ENCODE measurements at regions not wholly inside any gene's neighbourhood (a gene's known extent, or its start where the extent isn't known, plus 50 kb on each side); places are given as distances from the start of the nearest gene placed in this dataset.
A peak's percentile ranks its signal among the peaks of the same experiment; 100 is the strongest.

- no peak overlapping the region for H2BK12ac ChIP-seq (ENCODE audit: insufficient read length, low read depth, low read length)
- no peak overlapping the region for H2BK120ac ChIP-seq (ENCODE audit: low read depth, low read length, poor library complexity, severe bottlenecking)
- no peaks in the 10 kb centered on the region for H3K36me3 Mint-ChIP-seq (ENCODE audit: insufficient read depth in 1 of 3, low read depth in 3 of 3)
- H3K56ac ChIP-seq (ENCODE audit: insufficient read length, low read depth, low read length), result no peak overlapping the region
- H3K23me2 ChIP-seq (ENCODE audit: insufficient read length, low read depth, low read length, poor library complexity, severe bottlenecking), result no peaks in the 10 kb centered on the region
- no peak overlapping the region for H4K91ac ChIP-seq (ENCODE audit: insufficient read length, low read depth, low read length)
- no peak overlapping the region for H3K4me2 ChIP-seq (ENCODE audit: insufficient read depth, insufficient read length, low read length)
- H3K14ac ChIP-seq (ENCODE audit: insufficient read depth, low read length), result no peak overlapping the region; the same call in 1 of the 2 replicates
- H3K23ac ChIP-seq (ENCODE audit: insufficient read length, low read depth, low read length), result no peak overlapping the region
- H3K9me3 Mint-ChIP-seq, result no peaks in the 10 kb centered on the region; a peak in 2 of 5 replicates
- peaks cover 7 to 8% of the 10 kb centered on the region in 2 experiments for H3K4me1 Mint-ChIP-seq
- H4K20me1 ChIP-seq (ENCODE audit: control insufficient read depth, insufficient read depth, insufficient read length), result no peaks in the 10 kb centered on the region
- no peaks in the 10 kb centered on the region; the same call in 1 of the 2 replicates for H3K27me3 ChIP-seq (ENCODE audit: insufficient read depth, low read length)
- no peak overlapping the region for H4K5ac ChIP-seq (ENCODE audit: insufficient read length, low read depth, low read length)
- H3K4me3 Mint-ChIP-seq, result no peak overlapping the region
- peak; percentile 24 for DNase-seq
- no peak overlapping the region for H2BK20ac ChIP-seq (ENCODE audit: low read depth, low read length, poor library complexity, severe bottlenecking)
- peaks cover 63% of the 10 kb centered on the region for H3K27me3 Mint-ChIP-seq (ENCODE audit: low read depth)
- no CpG with 5 or more reads among the region's 9 CpGs for WGBS (ENCODE audit: extremely low coverage, insufficient read length, low lambda C conversion rate)
- no peaks in the 10 kb centered on the region for H3K9me3 ChIP-seq (ENCODE audit: control insufficient read depth, low read depth, low read length)
- no peak overlapping the region for H2AFZ ChIP-seq (ENCODE audit: low read length)
- no peaks in the 10 kb centered on the region for H3K79me2 ChIP-seq (ENCODE audit: insufficient read depth, low read length)
- H3T11ph ChIP-seq (ENCODE audit: low read length), result no peak overlapping the region
- no peak for TF ChIP-seq CTCF (conservative IDR thresholded peaks at IDR 0.05)
- H3K4me1 ChIP-seq (ENCODE audit: insufficient read depth, low read length), result no peaks in the 10 kb centered on the region; the same call in 1 of the 2 replicates
- H3K4ac ChIP-seq (ENCODE audit: low read depth, low read length), result no peak overlapping the region
- H2BK15ac ChIP-seq (ENCODE audit: low read depth, low read length), result no peak overlapping the region
- no peak overlapping the region for H3K27ac ChIP-seq (ENCODE audit: insufficient read length, low read depth, low read length)
- H4K8ac ChIP-seq (replicated peaks; ENCODE audit: insufficient read length, low read depth, low read length), result no peak overlapping the region
- no peak overlapping the region for H3K27ac Mint-ChIP-seq
- H2BK5ac ChIP-seq (ENCODE audit: insufficient read length, low read length), result no peak overlapping the region
- H3K79me1 ChIP-seq (ENCODE audit: insufficient read depth, low read depth, low read length, poor library complexity, severe bottlenecking), result no peaks in the 10 kb centered on the region
- H3K9ac ChIP-seq (ENCODE audit: extremely low read depth, insufficient read length, low read length), result no peak overlapping the region
- H2AK5ac ChIP-seq (ENCODE audit: insufficient read length, low read length), result no peak overlapping the region
- H3K18ac ChIP-seq (ENCODE audit: insufficient read length, low read depth, low read length), result no peak overlapping the region
Observed at GRCh38 chr11:134471716-134472455, 59.8 kb upstream of the B3GAT1 start.
